HUES64 (cell line): ENCODE measurements at regions not wholly inside any gene's neighbourhood (a gene's known extent, or its start where the extent isn't known, plus 50 kb on each side); places are given as distances from the start of the nearest gene placed in this dataset.

Source experiments
- H3K27ac ChIP-seq: 2 replicates; pipeline ENCODE4 v1.7.0; 2013; ENCODE audit warnings: low read depth, low read length, inconsistent platforms
- H3K27me3 ChIP-seq: 2 replicates; pipeline ENCODE4 v1.6.1; 2013; ENCODE audit warnings: mild to moderate bottlenecking, low read length; ENCODE audit not compliant: insufficient read depth
- H3K36me3 ChIP-seq: 2 replicates; pipeline ENCODE4 v1.6.1; 2013; ENCODE audit warnings: mild to moderate bottlenecking, low read length; ENCODE audit not compliant: insufficient read depth
- H3K4me1 ChIP-seq: 2 replicates; pipeline ENCODE4 v1.6.1; 2013; ENCODE audit warnings: mild to moderate bottlenecking, low read length, moderate library complexity; ENCODE audit not compliant: insufficient read depth
- H3K4me3 ChIP-seq: 2 replicates; pipeline ENCODE4 v1.5.1; 2013; ENCODE audit warnings: mild to moderate bottlenecking, low read length, moderate library complexity
- H3K9ac ChIP-seq: 2 replicates; pipeline ENCODE4 v1.6.1; 2013; ENCODE audit warnings: mild to moderate bottlenecking, low read depth, low read length
- H3K9me3 ChIP-seq: 2 replicates; pipeline ENCODE4 v1.6.1; 2013; ENCODE audit warnings: low read depth, low read length; ENCODE audit not compliant: insufficient read depth
- WGBS: fragments of 150-250, 120-280 bp; methylation state at CpG from one replicate; pipeline ENCODE4 v1.1.7; 2013; ENCODE audit warnings: missing lambda C conversion rate; 5-methylcytosine and 5-hydroxymethylcytosine counted together

GRCh38 chr2:12296915-12297314, 419.8 kb upstream of the TRIB2 start:
- Histone ChIP-seq H3K9me3 (no peaks in the 10 kb centered on the region), H3K4me3 (no peak overlapping the region), H3K9ac (no peak overlapping the region), H3K27me3 (no peaks in the 10 kb centered on the region), H3K36me3 (no peaks in the 10 kb centered on the region), H3K27ac (no peak overlapping the region), H3K4me1 (no peaks in the 10 kb centered on the region)

- H3K36me3 ChIP-seq: no peaks in the 10 kb centered on the region
- H3K4me1 ChIP-seq: no peaks in the 10 kb centered on the region
- H3K27ac ChIP-seq: no peak overlapping the region
- 100% methylated on average over 2 of the region's 2 CpGs for WGBS
- no peak overlapping the region for H3K4me3 ChIP-seq
- no peak overlapping the region for H3K9ac ChIP-seq
- no peaks in the 10 kb centered on the region for H3K9me3 ChIP-seq
- no peaks in the 10 kb centered on the region for H3K27me3 ChIP-seq
These were observed 418.4 kb upstream of the TRIB2 start for GRCh38 chr2:12298352-12298751.

GRCh38 chr2:12299431-12299830, 417.3 kb upstream of the TRIB2 start:
- peaks cover 6% of the 10 kb centered on the region; the same call in 1 of the 2 replicates for H3K4me1 ChIP-seq
- H3K9ac ChIP-seq: no peak overlapping the region
- no peaks in the 10 kb centered on the region for H3K9me3 ChIP-seq
- H3K36me3 ChIP-seq: no peaks in the 10 kb centered on the region
- no peaks in the 10 kb centered on the region for H3K27me3 ChIP-seq
- no peak overlapping the region for H3K4me3 ChIP-seq
- no CpG with 5 or more reads among the region's 1 CpG for WGBS
- H3K27ac ChIP-seq: no peak overlapping the region

- H3K9me3 ChIP-seq: no peaks in the 10 kb centered on the region
- H3K27me3 ChIP-seq: no peaks in the 10 kb centered on the region
- 94% methylated on average over 4 of the region's 4 CpGs for WGBS
- no peak overlapping the region for H3K4me3 ChIP-seq
- peaks cover 7% of the 10 kb centered on the region; the same call in 1 of the 2 replicates for H3K4me1 ChIP-seq
- no peaks in the 10 kb centered on the region for H3K36me3 ChIP-seq
- no peak overlapping the region for H3K27ac ChIP-seq
- no peak overlapping the region for H3K9ac ChIP-seq
These were observed 416.6 kb upstream of the TRIB2 start for GRCh38 chr2:12300019-12300602.

GRCh38 chr2:12300927-12301326, 415.8 kb upstream of the TRIB2 start:
- Histone ChIP-seq H3K9ac (no peak overlapping the region), H3K27me3 (no peaks in the 10 kb centered on the region), H3K27ac (no peak overlapping the region), H3K36me3 (no peaks in the 10 kb centered on the region), H3K9me3 (no peaks in the 10 kb centered on the region), H3K4me1 (peaks cover 7% of the 10 kb centered on the region; the same call in 1 of the 2 replicates), H3K4me3 (no peak overlapping the region)
- 90% methylated on average over 5 of the region's 5 CpGs for WGBS

- H3K9me3 ChIP-seq: no peaks in the 10 kb centered on the region
- H3K27ac ChIP-seq: no peak overlapping the region
- no peak overlapping the region for H3K4me3 ChIP-seq
- no peak overlapping the region for H3K9ac ChIP-seq
- no peaks in the 10 kb centered on the region for H3K36me3 ChIP-seq
- 95% methylated on average over 3 of the region's 3 CpGs for WGBS
- no peaks in the 10 kb centered on the region for H3K27me3 ChIP-seq
- peaks cover 7% of the 10 kb centered on the region; the same call in 1 of the 2 replicates for H3K4me1 ChIP-seq
These were observed 414.6 kb upstream of the TRIB2 start for GRCh38 chr2:12302140-12302539.

GRCh38 chr2:12302691-12303090, 414.0 kb upstream of the TRIB2 start:
- H3K27me3 ChIP-seq: no peaks in the 10 kb centered on the region
- no peak overlapping the region for H3K4me3 ChIP-seq
- peaks cover 7% of the 10 kb centered on the region; the same call in 1 of the 2 replicates for H3K4me1 ChIP-seq
- no peak overlapping the region for H3K27ac ChIP-seq
- no peaks in the 10 kb centered on the region for H3K36me3 ChIP-seq
- no peak overlapping the region for H3K9ac ChIP-seq
- no peaks in the 10 kb centered on the region for H3K9me3 ChIP-seq
- 94% methylated on average over 2 of the region's 3 CpGs for WGBS

- Histone ChIP-seq H3K4me1 (peaks cover 7% of the 10 kb centered on the region; the same call in 1 of the 2 replicates), H3K9me3 (no peaks in the 10 kb centered on the region), H3K36me3 (no peaks in the 10 kb centered on the region), H3K9ac (no peak overlapping the region), H3K4me3 (no peak overlapping the region), H3K27ac (no peak overlapping the region), H3K27me3 (no peaks in the 10 kb centered on the region)
- WGBS: 84% methylated on average over 7 of the region's 7 CpGs
These were observed 413.3 kb upstream of the TRIB2 start for GRCh38 chr2:12303181-12304030.

GRCh38 chr2:12304564-12305171, 412.1 kb upstream of the TRIB2 start:
- no peak overlapping the region for H3K27ac ChIP-seq
- H3K4me3 ChIP-seq: no peak overlapping the region
- no peaks in the 10 kb centered on the region for H3K9me3 ChIP-seq
- 94% methylated on average over 2 of the region's 2 CpGs for WGBS
- no peaks in the 10 kb centered on the region for H3K36me3 ChIP-seq
- no peaks in the 10 kb centered on the region for H3K27me3 ChIP-seq
- H3K9ac ChIP-seq: no peak overlapping the region
- H3K4me1 ChIP-seq: peaks cover 7% of the 10 kb centered on the region; the same call in 1 of the 2 replicates

GRCh38 chr2:12305931-12306330, 410.8 kb upstream of the TRIB2 start:
- WGBS: 71% methylated on average over 2 of the region's 2 CpGs
- H3K4me1 ChIP-seq: peaks cover 7% of the 10 kb centered on the region; the same call in 1 of the 2 replicates
- no peaks in the 10 kb centered on the region for H3K36me3 ChIP-seq
- no peaks in the 10 kb centered on the region for H3K27me3 ChIP-seq
- H3K9me3 ChIP-seq: no peaks in the 10 kb centered on the region
- no peak overlapping the region for H3K27ac ChIP-seq
- no peak overlapping the region for H3K9ac ChIP-seq
- H3K4me3 ChIP-seq: no peak overlapping the region

- Histone ChIP-seq H3K4me1 (peaks cover 18% of the 10 kb centered on the region; the same call in 1 of the 2 replicates), H3K4me3 (no peak overlapping the region), H3K27me3 (no peaks in the 10 kb centered on the region), H3K9ac (no peak overlapping the region), H3K9me3 (no peaks in the 10 kb centered on the region), H3K27ac (no peak overlapping the region), H3K36me3 (no peaks in the 10 kb centered on the region)
These were observed 406.3 kb upstream of the TRIB2 start for GRCh38 chr2:12310399-12310798.
